NOMO-1 (cell line): ENCODE measurements at regions not wholly inside any gene's neighbourhood (a gene's known extent, or its start where the extent isn't known, plus 50 kb on each side); places are given as distances from the start of the nearest gene placed in this dataset.

Experiments used
- DNase-seq, 2 experiments: peaks; one replicate each; lab custom pipeline; 2025; ENCODE audit not compliant: unreplicated experiment in 2 of 2; lab: John Stamatoyannopoulos, UW

DNA sequence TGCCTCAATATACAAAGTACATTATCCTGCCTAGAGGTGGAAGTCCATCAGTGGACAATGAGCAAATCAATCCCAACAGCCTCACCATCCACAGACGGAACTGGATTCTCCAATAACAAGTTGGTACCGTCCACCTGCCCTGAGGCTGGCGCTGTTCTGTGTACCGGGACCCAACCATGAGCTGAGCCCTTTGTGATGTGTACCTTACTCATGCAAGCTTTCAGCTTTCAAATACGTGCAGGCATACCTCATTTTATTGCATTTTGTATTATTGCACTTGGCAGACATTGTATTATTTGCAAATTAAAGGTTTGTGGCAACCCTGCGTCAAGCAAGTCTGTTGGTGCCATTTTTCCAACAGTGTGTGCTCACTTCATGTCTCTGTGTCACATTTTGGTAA is 476.0 kb upstream of the MKI67 start:
- DNase-seq = no peak

DNA sequence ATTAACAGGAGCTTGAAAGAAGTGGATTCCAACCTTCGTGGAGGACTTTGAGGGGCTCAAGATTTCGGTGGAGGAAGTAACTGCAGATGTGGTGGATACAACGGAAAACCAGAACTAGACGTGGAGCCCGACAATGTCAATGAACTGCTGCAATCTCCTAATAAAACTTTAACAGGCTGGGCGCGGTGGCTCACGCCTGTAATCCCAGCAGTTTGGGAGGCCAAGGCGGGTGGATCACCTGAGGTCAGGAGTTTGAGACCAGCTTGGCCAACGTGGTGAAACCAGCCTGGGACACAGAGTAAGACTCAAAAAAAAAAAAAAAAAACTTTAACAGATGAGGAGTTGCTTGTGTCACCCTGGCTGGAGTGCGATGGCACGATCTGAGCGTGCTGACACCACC is 477.8 kb upstream of the MKI67 start:
- no peak for DNase-seq

DNA sequence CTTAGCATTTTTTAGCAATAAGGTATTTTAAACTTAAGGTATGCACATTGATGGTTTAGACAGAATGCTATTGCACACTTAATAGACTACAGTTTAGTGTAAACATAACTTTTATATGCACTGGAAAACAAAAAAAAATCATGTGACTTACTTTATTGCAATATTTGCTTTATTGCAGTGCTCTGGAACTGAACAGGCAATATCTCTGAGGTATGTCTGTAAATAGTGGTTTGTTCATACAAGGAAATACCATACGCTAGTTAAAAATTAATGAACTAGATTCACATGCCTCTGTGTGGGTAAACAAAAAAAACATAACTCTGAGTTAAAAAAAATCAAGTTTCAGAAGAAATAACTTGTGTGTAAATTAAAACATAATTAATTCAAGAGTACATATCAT is 479.0 kb upstream of the MKI67 start:
- DNase-seq = no peak

DNA sequence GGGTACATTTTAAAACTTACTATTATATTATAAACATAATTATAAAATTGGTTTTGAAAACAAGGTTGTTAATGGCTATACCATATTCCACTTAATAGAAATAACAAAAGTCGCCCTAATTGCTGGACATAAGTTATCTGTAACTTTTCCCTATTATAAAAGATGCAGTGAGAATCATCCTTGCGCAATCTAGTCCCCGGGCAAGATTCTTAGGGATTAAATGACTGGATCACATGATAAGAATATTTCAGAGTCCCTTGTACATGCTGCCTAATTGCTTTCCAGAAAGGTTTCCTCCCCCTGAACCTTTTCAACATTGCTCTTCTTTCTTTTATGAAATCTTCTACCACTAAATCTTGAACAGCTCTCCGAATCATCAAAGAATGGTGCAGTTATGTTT is 479.8 kb upstream of the MKI67 start:
- no peak for DNase-seq

DNA sequence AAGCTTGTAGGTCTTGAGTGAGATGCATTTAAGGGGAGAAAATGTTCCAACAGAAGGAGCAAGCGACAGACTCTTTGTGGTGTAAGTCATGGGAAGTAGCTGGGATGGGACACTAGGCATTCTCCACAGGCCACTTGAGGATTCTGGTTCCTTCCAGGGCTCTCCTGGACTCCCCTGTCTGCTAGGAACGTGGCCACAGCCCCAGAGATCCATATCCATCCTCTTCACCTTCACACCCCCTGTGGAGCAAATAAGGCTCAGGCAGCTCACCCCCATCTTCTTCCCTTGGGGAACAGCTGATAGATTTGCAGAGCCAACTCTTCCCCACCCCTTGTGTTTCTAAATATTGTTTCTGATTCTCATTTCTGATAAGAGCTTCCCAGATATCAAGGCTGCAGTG is 482.6 kb upstream of the MKI67 start:
- no peak for DNase-seq

DNA sequence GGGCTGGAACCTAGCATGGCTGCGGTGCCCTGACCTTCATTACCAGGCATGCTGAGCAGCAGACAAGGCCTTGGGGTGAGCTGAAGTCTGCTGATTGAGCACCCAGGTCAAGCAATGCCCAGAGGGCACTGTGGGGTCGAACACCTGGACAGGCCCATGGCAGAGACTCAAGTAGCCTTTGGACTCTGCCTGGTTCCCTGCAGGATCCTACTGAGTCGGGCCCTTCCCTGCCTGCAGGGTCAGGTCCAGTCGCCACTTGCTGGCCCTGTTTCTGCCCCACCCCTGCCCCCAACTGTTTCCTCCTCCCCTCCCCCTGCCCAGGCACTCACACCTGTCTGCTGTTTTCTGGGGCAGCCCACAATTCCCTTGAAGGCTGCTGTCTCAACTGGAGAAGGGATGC is 483.2 kb upstream of the MKI67 start:
- no peak for DNase-seq

DNA sequence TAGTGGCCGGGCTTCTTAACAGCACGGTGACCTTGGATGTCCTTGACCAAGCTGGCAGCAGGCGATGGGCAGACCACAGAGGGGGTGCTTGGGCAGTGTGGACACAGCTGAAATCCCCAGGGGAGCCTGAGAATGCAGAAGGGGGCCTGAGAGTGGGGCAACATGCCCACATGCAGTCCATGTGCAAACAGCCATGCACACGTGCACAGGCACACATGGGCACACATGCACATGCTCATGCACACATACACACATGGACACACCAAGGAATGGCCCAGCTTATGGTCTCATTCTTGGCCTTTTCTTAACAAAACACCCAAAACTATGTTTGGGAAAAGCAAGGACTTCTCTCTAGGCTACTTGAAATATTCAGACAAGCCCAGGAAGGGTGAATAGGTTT is 483.9 kb upstream of the MKI67 start:
- no peak for DNase-seq

DNA sequence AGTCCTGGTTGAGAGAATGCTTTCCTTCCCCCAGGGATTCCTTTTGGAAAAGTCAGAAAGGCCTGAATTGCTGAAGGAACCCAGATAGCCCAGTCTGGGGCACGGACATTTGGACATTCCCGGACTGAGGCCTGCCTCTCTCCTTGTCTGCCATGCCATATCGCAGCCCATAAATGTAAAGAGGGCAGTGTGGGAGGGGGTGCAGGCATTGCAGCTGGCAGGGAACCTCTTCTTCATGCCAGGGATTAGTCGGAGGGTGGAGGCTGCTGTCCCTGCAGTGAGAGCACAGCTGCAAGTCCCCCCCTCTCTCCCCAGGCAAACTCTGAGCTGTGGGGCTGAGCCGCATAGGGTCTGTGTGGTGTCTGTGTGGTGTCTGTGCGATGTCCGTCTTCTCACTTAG is 486.0 kb upstream of the MKI67 start:
- DNase-seq = no peak

DNA sequence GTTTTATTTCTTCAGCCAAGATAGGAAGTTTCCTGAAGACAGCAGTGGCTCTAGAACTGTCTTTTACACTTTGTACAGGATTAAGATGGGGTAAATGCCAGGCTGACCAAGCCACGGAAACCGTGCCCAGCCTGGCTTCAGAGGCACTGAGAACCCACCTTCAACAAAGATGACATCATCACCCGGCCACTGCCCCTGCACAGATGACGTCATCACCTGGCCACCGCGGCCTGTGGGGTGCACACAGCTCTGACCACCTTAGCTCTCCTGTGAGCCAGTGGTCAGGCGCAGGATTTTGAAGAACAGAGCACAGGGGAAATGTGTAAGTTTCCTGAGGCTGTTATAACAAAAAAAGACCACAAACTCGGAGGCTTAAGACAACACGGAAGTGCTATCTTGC is 486.4 kb upstream of the MKI67 start:
- no peak for DNase-seq

DNA sequence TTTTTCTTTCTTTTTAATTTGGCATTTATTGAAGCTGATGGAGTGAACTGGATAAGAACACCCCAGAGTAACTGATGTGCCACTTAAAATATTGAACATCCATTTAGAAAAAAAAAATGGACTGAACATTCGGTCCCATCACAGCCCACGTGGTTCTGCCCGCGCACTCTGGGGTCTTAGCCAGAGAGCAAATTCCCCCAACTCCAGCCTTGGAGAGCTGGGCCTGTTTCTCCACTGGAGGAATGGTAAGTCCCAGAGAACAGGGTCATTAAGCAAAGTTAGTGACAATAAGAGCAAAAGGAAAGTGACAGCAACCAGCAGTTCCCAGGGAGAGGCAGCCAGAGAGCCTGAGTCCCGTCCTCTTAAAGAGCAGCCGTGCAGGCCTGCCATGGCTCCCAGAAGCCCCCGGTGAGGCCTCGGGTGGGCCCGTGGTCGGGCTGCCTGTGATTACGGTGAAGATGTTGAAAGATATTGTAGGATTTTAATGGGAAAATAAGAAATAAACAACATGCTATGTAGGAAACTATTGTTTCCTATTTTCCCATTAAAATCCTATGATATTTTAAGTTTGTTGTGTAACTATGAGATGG is 487.9 kb upstream of the MKI67 start:
- no peak for DNase-seq

DNA sequence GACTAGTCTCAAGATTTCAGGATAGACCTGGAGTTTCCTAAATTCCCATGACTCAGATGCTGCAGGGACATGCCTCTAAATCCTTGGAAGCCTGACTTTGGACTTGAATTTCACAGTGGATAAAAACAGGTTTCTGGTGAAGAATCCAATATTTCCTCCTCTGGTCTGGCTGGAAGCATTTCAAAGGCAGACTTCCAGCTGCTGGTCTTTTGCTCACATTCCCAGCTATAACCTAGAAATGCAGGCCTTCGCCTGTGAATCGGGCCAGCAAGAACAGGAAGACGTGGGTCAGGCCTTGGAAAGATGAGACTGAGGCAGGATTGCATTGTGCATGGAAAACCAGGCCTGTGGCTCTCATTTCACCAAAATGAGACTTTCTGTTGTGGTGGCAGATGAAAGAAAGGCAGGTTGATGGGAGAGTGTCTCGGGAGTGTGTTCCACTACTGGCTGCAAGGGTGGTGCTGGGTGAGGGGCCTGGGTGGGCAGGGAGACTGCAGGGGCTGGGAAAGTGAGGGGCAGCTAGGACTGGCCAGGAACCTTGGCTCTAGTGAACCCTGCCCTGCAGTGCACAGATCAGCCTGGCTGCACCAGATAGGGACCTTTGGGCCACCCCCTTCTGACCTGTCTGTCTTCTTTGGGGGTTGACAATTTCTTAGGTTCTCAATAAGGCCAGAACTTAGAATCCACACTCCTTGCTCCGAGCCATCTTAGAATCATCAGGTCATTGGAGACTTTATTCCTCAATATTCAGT is 488.8 kb upstream of the MKI67 start:
- DNase-seq = no peak

DNA sequence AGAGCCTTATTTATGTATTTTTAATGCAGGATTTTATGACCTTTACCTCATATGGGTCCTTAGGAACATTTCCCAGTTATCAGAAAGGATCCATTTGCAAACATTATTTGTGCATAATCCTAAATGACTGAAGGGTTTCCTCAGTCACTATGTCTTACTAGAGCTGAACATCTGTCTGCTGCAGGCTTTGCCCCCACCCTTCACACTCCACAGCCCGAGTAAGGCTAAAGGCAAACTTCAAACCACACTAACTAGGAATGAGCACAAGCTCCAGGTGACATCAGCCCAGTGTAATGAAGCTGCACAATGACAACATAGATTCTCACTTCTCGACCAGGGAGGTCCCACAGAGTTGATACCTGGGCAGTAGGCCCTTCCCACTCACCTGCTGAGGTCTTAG is 491.3 kb upstream of the MKI67 start:
- no peak for DNase-seq

DNA sequence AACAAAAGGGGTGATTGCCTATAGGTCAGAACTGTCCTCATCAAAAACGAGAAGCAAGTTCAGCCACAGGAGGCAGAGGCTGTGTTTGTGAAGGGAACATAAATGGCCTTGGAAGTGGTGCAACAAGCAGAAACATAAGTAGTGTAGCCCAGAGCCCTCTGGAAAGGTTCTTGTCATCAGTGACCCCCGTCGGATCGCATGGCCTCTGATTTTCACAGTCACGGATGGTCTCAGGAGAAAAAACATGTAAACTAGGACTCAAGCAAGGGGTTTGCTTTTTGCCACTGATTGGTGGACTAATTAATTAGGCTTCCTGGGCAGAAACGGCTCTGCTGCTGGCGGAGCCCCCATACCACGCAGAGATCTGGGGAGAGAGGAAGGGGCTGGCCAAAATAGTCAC is 496.5 kb upstream of the MKI67 start:
- no peak for DNase-seq

DNA sequence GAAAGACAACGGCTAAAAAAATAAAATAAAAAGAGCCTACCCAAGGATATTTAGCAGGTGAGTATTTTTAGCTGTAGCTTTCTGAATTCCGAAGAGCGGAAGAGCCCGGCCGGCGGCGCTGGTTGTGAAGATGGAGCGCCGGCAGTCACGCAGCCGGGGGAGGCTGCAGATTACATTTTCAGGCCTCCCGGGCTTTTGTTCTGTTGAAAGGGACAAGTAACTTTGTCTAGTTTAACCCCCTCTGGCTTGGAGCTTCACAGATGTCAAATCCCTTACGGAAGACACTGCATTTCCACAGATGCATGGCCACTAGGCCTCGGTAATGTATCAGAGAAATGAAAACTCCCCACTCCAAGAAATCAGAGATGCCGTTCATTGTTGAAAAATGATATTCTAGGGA is 497.6 kb upstream of the MKI67 start:
- DNase-seq = no peak

DNA sequence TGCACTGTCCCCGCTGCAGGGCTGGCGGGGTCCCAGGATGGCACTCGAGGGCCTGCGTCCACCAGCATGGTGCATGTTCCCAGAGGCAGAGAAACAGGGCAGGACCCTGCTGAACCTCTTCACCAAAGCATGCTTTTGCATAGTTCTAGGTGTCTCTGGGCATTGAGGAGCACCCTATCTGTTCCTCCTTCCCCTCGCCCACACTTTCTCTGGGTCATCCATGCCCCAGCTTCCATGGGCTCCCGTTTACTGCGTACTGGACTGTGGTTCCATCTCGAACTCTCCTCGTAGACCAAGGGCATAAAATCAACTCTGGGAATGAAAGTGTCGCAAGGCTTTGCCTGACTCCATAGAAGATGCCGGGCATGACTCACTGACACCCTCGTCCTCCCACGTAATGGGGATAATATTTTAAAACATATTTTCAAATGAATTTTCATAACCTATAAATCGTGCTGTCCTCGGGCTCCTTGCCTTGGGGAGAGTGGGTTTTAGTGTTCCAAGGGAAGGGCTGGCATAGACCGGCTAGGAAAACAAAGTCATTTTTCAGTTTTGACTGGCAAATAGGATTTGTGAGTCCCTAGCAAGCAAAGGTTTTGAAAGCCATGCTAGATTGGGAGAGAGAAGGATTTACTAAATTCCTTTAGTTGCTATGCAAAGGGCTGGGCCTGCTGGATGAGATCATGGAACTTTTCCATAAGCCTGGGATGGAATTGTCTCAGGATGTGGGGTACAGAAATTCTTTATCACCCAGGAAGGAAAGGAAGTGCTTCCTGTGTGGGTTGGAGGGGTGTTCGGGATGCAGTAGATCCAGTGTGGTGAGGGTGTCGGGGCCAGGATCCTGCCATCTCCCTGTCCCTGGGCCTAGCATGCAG is 498.7 kb upstream of the MKI67 start:
- no peak for DNase-seq

DNA sequence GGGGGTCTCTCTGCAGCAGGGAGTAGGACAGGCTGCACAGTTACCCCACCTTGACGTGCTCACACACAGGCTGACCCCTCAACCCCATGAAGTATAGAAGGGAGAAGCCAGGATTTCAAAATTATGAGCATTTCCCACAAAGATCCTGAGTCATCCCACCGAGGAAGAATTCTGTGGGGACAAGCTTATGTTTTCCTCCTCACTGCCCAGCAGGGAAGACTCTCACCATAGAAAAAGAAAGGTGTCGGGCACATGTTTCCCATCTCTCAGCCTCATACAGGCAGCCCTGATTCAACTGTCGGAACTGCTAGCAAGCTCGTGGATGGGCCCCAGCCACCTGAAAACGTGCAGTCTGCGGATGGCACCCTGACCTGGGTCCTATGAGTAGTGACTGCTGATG is 499.7 kb upstream of the MKI67 start:
- DNase-seq = no peak

DNA sequence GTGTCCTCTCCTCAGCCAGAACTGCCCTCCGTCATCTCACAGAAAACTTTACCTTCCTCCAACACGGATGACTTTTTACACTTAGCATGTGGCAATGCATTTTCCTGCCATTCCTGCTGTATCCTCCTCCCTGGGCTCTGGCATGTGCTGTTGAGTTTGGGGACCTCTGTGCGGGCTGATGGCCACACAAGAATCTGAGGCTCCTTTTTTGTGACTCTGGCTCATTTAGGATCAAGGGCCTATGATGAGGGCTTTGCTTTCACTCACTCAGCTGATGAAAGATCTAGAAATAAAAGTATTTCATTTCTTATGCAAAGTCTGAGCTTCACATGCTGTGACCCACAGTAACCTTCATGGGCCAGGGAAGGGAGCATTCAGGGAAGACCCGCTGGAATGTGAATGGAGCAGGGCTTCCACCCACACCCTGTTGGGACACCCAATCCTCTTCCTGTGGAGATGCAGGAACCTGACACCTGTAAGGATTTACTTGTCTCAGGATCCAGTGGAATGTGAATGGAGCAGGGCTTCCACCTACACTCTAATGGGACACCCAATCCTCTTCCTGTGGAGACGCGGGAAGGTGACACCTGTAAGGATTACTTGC is 500.3 kb upstream of the MKI67 start:
- DNase-seq = no peak

DNA sequence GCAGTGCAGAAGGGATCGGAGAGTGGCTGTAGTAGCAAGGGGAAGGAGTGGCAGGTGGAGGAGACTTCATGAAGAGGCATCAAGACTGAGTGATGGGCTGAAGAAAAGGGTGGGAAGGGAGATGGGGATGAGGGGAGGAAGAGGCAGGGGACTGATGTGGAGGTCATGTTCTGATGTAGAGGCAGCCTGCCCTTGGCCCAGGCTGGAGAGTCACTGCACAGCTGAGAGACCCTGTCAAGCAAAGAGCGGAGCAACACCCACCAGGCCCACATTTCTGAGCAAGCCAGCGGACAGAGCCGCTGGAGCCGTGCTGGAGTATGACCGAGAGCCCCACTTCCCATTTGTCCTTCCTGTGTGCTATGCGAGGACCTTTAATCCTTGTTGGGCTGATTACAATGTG is 501.6 kb upstream of the MKI67 start:
- DNase-seq = no peak

DNA sequence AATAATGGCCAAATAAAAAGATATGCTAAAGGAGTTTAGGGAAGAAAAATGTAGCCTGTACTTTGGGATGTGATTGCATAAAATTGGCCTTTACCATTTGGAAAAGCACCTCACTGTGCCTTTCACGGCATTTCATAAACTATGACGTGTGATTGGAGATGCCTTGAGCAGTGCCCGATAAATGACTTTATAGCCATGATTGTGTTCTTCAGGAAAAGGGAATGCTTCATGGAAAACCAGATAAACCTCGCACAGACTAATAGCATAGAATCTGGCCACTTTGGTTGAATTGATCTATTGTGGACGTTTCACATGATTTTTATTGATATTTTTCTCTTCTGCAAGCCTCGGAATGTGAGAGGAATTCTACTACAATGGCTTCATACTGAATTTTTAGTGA is 502.0 kb upstream of the MKI67 start:
- no peak for DNase-seq

DNA sequence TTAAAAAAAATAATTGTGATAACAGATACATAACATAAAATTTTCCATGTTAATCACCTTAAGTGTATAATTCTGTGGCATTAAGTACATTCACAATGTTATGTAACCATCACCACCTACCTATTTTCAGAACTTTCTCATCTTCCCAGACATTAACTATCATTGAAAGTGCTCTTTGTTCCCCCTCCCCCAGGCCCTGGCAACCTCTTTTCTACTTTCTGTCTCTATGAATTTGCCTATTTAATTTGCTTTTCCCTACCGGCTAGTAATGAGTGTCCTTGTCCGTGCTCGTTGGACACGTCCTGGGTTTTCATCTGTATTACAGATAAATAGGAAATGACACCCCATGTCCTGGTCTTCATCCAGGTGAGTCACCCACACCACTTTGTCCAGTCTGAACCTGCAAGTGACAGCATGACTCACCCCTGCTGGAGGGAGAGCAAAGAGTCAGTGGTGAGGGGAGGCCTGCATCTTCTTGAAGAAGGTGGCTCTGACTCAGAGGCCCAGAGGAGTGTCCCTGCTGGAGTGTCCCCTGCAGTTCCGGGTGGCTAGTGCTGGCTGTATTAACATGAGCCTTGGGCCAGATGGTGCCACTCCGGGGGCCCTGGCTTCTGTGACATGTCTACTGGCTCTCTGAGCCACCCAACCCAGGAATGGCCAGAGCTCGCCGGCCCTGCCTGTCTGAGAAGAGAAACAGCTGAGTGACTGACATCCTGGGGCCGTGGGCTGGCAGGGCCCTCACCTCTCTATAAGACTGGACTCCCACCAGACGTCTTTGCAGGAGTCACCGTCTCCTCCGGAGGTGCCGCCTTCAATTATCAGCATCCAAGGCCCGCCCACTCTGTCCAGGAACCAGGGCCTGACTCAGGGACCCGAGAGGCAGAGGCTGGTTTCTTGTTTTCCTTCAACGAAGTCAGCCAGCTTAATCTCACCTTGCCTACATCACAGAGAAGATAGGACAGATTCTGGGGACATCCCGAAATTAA is 503.2 kb upstream of the MKI67 start:
- no peak for DNase-seq
